HG03108 (cell line): ENCODE measurements at regions not wholly inside any gene's neighbourhood (a gene's known extent, or its start where the extent isn't known, plus 50 kb on each side); places are given as distances from the start of the nearest gene placed in this dataset.

ENCODE experiments used
- ATAC-seq: cut with Tn5 transposase; IDR thresholded peaks from one replicate; pipeline ENCODE4 v1.9.1; 2021; ENCODE audit warnings: moderate library complexity; ENCODE audit not compliant: unreplicated experiment

- no peak for ATAC-seq
Observed at GRCh38 chr16:48850097-48850770, 240.3 kb upstream of the N4BP1 start.

GRCh38 chr16:48846277-48846676 is 236.3 kb upstream of the N4BP1 start:
- no peak for ATAC-seq

GRCh38 chr16:48845261-48845660 is 235.3 kb upstream of the N4BP1 start:
- ATAC-seq, result no peak

GRCh38 chr16:48838349-48838748 is 228.4 kb upstream of the N4BP1 start:
- ATAC-seq, result no peak

- ATAC-seq, result no peak
Observed at GRCh38 chr16:48836636-48837035, 226.7 kb upstream of the N4BP1 start.

- no peak for ATAC-seq
Observed at GRCh38 chr16:48836067-48836466, 226.1 kb upstream of the N4BP1 start.

GRCh38 chr16:48834576-48834975 is 224.6 kb upstream of the N4BP1 start:
- no peak for ATAC-seq

GRCh38 chr16:48833461-48833860 is 223.5 kb upstream of the N4BP1 start:
- ATAC-seq, result no peak

GRCh38 chr16:48831076-48831722 is 221.2 kb upstream of the N4BP1 start:
- no peak for ATAC-seq

- no peak for ATAC-seq
Observed at GRCh38 chr16:48829336-48830310, 219.6 kb upstream of the N4BP1 start.

GRCh38 chr16:48824271-48824670 is 214.3 kb upstream of the N4BP1 start:
- no peak for ATAC-seq

- no peak for ATAC-seq
Observed at GRCh38 chr16:48822431-48822830, 212.5 kb upstream of the N4BP1 start.

GRCh38 chr16:48820379-48820778 is 210.4 kb upstream of the N4BP1 start:
- no peak for ATAC-seq

GRCh38 chr16:48818257-48818656 is 208.3 kb upstream of the N4BP1 start:
- no peak for ATAC-seq

- no peak for ATAC-seq
Observed at GRCh38 chr16:48817032-48817431, 207.1 kb upstream of the N4BP1 start.

GRCh38 chr16:48816393-48816792 is 206.4 kb upstream of the N4BP1 start:
- no peak for ATAC-seq

- ATAC-seq, result no peak
Observed at GRCh38 chr16:48814994-48815393, 205.0 kb upstream of the N4BP1 start.

GRCh38 chr16:48813485-48813884 is 203.5 kb upstream of the N4BP1 start:
- no peak for ATAC-seq

GRCh38 chr16:48812856-48813255 is 202.9 kb upstream of the N4BP1 start:
- ATAC-seq, result no peak

- no peak for ATAC-seq
Observed at GRCh38 chr16:48811478-48811877, 201.5 kb upstream of the N4BP1 start.

GRCh38 chr16:48810803-48811453 is 200.9 kb upstream of the N4BP1 start:
- no peak for ATAC-seq
